MM.1S (cell line): ENCODE measurements at regions not wholly inside any gene's neighbourhood (a gene's known extent, or its start where the extent isn't known, plus 50 kb on each side); places are given as distances from the start of the nearest gene placed in this dataset.

Source experiments
- EZH2 ChIP-seq: fragments of 300-600 bp; sonication (generic); optimal IDR thresholded peaks from 2 replicates; pipeline ENCODE3; 2017; ENCODE audit warnings: low read depth, mild to moderate bottlenecking, antibody characterized with exemption, low read length, mixed read lengths
- EZH2phosphoT487 ChIP-seq: fragments of 300-600 bp; sonication (generic); IDR thresholded peaks from 2 replicates; pipeline ENCODE4 v1.6.1; 2018; ENCODE audit warnings: antibody characterized with exemption, low read length
- TF ChIP-seq, protein P1 (sequence below): fragments of 300-600 bp; sonication (generic); IDR thresholded peaks from 2 replicates; pipeline ENCODE4 v1.5.1; 2016; ENCODE audit warnings: antibody characterized with exemption, low read length, mixed read lengths

DNA sequence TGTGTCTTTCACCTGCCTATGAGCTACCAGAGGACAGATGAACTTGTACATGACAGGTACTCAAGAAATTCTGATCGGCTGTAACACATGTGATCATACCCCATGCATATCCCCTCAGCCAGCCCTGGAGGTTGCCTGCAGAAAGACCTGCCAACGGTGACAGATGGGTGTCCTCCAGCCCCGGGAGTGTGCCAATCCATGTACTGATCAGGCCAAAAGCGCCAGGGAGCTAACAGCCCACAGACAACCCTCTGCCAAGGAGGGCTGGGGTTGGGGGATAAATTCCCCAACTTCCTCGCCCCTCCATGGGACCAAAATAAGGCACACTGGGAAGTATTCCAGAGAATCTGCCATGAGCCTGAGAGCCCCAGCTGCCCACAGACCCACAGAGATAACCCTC, 189.4 kb downstream of the CCT6B start:
- TF ChIP-seq, protein P1, sequence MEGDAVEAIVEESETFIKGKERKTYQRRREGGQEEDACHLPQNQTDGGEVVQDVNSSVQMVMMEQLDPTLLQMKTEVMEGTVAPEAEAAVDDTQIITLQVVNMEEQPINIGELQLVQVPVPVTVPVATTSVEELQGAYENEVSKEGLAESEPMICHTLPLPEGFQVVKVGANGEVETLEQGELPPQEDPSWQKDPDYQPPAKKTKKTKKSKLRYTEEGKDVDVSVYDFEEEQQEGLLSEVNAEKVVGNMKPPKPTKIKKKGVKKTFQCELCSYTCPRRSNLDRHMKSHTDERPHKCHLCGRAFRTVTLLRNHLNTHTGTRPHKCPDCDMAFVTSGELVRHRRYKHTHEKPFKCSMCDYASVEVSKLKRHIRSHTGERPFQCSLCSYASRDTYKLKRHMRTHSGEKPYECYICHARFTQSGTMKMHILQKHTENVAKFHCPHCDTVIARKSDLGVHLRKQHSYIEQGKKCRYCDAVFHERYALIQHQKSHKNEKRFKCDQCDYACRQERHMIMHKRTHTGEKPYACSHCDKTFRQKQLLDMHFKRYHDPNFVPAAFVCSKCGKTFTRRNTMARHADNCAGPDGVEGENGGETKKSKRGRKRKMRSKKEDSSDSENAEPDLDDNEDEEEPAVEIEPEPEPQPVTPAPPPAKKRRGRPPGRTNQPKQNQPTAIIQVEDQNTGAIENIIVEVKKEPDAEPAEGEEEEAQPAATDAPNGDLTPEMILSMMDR, result no peak
- no peak for TF ChIP-seq EZH2phosphoT487
- TF ChIP-seq EZH2, result no peak
